PC-9 (cell line): ENCODE measurements at regions not wholly inside any gene's neighbourhood (a gene's known extent, or its start where the extent isn't known, plus 50 kb on each side); places are given as distances from the start of the nearest gene placed in this dataset.

Source experiments
- EZH2 ChIP-seq: fragments of 200-600 bp; sonication (generic); IDR thresholded peaks from 2 replicates; pipeline ENCODE4 v1.8.0; 2017; ENCODE audit warnings: antibody characterized with exemption, low read depth
- TF ChIP-seq, protein P1 (sequence below): fragments of 200-600 bp; sonication (generic); conservative IDR thresholded peaks from 2 replicates; pipeline ENCODE4 v1.6.1; 2017; ENCODE audit warnings: mixed run types, antibody characterized with exemption, mild to moderate bottlenecking, moderate library complexity

- TF ChIP-seq, protein P1, sequence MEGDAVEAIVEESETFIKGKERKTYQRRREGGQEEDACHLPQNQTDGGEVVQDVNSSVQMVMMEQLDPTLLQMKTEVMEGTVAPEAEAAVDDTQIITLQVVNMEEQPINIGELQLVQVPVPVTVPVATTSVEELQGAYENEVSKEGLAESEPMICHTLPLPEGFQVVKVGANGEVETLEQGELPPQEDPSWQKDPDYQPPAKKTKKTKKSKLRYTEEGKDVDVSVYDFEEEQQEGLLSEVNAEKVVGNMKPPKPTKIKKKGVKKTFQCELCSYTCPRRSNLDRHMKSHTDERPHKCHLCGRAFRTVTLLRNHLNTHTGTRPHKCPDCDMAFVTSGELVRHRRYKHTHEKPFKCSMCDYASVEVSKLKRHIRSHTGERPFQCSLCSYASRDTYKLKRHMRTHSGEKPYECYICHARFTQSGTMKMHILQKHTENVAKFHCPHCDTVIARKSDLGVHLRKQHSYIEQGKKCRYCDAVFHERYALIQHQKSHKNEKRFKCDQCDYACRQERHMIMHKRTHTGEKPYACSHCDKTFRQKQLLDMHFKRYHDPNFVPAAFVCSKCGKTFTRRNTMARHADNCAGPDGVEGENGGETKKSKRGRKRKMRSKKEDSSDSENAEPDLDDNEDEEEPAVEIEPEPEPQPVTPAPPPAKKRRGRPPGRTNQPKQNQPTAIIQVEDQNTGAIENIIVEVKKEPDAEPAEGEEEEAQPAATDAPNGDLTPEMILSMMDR, result no peak
- no peak for TF ChIP-seq EZH2
Observed at GRCh38 chr1:37242501-37242900, 208.2 kb upstream of the GRIK3 start.
